Choroid plexus epithelial cell (primary cell): ENCODE measurements at regions not wholly inside any gene's neighbourhood (a gene's known extent, or its start where the extent isn't known, plus 50 kb on each side); places are given as distances from the start of the nearest gene placed in this dataset.
A peak's percentile ranks its signal among the peaks of the same experiment; 100 is the strongest.

Experiments
- DNase-seq: peaks from one replicate; pipeline ENCODE4 v3.0.0-alpha.2; 2010; ENCODE audit warnings: low read depth
- H3K4me3 ChIP-seq: 2 replicates; pipeline ENCODE4 v1.5.1; 2011; ENCODE audit warnings: low read depth, mild to moderate bottlenecking, control low read depth, low read length, moderate library complexity
- TF ChIP-seq, protein P1 (sequence below): conservative IDR thresholded peaks from 2 replicates; pipeline ENCODE4 v1.5.1; 2011; ENCODE audit warnings: low read depth, mild to moderate bottlenecking, control low read depth, inconsistent platforms, low read length, moderate library complexity

DNA sequence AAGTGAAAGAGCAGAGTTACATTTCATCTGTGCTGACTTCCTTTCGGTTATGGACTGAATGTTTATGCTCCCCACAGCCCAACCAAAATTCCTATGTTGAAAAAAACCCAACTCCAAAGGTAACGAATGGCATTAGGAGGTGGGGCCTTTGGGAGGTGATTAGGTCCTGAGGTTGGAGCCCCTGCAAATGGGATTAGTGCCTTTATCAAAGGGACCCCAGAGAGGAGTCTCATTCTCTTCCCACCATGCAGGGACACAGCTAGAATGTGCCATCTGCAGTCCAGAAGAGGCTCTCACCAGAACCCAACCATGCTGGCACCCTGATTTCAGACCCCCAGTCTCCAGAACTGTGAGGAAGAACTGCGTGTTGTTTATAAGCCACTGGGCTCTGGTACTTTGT is 199.3 kb downstream of the TOMM20 start:
- H3K4me3 ChIP-seq: no peak overlapping the region
- TF ChIP-seq, protein P1, sequence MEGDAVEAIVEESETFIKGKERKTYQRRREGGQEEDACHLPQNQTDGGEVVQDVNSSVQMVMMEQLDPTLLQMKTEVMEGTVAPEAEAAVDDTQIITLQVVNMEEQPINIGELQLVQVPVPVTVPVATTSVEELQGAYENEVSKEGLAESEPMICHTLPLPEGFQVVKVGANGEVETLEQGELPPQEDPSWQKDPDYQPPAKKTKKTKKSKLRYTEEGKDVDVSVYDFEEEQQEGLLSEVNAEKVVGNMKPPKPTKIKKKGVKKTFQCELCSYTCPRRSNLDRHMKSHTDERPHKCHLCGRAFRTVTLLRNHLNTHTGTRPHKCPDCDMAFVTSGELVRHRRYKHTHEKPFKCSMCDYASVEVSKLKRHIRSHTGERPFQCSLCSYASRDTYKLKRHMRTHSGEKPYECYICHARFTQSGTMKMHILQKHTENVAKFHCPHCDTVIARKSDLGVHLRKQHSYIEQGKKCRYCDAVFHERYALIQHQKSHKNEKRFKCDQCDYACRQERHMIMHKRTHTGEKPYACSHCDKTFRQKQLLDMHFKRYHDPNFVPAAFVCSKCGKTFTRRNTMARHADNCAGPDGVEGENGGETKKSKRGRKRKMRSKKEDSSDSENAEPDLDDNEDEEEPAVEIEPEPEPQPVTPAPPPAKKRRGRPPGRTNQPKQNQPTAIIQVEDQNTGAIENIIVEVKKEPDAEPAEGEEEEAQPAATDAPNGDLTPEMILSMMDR: no peak
- no peak for DNase-seq

DNA sequence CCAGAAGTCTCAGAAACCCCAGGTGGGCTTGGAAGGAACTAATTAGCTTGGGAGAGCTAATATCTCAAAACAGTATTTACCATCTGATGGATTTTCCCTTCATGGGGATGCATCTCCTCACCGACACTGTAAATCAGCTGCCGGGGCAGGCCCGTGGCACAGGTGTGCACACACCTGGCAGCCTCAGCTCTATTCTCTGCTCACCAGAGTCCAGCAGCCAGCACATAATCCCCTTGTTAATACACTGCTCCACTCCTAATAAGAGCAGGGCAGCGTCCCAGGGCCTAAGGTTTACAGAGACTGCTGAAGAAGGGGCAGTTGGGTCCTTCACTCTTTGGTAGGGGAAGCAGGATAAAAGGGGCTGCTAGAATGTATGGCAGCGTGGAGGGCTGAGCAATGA is 200.0 kb downstream of the TOMM20 start:
- DNase-seq: no peak
- no peak overlapping the region for H3K4me3 ChIP-seq
- TF ChIP-seq, protein P1: no peak

DNA sequence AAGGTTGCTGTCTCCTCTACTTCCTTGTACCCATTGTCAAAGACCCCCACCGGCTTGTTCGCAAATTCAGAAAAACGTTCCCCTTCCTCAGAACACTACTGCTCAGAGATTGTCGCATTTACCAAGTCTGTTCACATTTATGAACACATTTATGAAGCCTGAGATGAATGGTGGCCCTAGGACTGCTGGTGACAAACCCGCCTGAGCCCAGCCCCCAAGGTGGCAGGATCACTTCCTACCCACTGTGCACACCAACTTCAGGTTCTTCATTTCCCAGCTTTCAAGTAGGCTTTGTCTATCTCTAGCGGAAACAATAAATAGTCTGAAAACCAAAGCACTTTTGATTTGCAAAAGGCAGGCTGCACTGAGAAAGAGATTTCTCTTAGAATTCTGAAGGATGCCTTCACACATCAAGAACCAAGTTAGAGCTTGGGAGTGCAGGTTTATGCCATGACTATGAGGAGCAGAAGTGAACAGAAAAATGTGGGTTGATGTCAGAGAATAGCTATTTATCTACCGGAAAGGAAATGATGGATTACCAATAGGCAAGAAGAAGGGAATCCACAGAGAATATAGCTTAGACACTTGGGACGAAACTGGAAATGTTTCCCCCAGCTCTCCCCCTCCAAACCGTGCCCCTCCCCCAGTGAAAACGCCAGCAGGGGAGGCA is 200.5 kb downstream of the TOMM20 start:
- TF ChIP-seq, protein P1: no peak
- H3K4me3 ChIP-seq: no peak overlapping the region
- peak; percentile 18 for DNase-seq

DNA sequence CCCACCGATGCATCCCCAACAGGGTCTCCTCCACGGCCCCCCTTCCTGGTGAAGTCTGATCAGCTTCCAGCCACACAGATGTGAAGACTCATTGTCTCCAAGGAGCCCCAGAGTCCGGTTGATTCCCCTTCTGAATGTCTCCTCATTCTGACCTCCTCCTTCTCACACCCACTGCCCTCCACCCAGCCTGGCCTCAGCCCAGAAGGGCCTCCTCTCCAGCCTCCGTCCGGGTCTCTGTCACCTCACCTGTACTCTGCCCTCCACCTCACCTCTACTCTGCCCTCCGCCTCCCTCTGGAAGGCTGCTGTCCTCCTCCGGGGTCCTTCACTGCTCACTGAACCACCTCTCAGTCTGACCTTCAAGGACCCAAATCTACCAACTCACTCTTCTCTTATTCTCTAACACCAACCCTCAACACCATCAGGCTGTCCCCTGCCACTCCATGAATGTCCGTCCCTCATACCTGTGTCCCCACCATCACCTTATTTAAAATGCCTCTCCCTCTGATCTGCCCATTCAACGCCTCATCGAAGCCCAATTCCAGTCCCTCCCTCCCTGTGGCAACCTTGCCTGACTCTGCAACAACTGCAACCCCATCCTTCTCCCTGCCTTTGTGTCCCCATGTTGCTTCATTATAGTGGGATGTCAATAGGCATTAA is 201.2 kb downstream of the TOMM20 start:
- no peak for DNase-seq
- TF ChIP-seq, protein P1: no peak

DNA sequence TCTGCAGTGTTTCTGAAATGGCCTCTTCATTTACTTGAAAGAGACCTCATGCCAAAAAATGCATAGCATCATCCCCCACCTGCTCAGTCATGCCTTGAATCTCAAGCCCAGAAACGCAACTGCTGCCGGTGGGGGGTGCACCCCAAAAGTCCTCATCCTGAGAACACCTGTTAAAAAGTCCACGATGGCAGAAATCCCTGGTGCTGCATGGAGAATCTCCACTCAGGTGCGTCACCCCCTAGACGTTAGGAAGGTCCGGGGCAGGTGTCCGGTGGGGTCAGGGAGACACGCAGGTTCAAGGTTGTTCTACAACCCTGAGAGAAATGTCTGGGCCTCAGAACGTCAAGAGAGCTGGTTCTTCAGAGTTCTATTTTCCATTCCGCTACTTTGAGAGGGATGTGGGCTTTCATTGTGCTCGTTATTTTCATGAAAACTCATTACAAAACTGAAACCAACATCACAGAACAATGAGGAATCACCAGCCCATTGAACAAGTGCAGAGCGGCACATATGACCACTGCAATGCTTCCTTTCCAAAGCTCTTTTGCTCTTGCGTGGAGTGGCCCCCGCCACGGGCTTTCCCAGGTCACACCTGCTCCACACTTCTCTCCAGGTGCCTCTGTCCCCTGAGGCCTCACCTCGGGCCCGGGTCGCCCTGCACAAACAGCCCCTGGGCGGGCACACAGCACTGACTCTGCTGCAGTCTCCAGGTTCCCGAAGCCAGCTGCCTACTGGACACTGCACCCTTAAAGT is 201.9 kb downstream of the TOMM20 start:
- TF ChIP-seq, protein P1: no peak
- no peak overlapping the region for H3K4me3 ChIP-seq
- no peak for DNase-seq

More for the DNA sequence above, 201.2 kb downstream of the TOMM20 start:
- H3K4me3 ChIP-seq: no peak overlapping the region

DNA sequence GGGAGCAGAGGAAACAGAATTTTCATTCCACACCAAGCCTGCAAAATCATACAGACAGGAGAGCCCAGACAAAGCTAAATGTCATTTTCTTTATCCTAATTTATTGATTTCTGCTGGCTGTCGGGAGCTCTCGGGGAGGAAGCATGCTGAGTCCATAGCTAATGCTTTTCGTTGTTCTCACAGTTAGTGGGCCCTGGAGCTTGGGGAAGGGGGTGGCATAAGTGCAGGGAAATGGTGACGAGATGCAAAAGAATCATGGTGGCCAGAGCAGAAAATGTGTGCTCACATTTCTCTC is 202.4 kb downstream of the TOMM20 start:
- no peak overlapping the region for H3K4me3 ChIP-seq
- TF ChIP-seq, protein P1: no peak
- no peak for DNase-seq
